ENCODE measurements at regions not wholly inside any gene's neighbourhood (a gene's known extent, or its start where the extent isn't known, plus 50 kb on each side); places are given as distances from the start of the nearest gene placed in this dataset.
"Not testable (repeated sequence)": the region's sequence is repeated elsewhere in the genome, so short reads cannot be mapped to it uniquely, and the experiment has no call there.

GRCh38 chr6:144659202-144660182 is 374.4 kb downstream of the UTRN start:
- DNase-seq = peak; percentile 38

DNA sequence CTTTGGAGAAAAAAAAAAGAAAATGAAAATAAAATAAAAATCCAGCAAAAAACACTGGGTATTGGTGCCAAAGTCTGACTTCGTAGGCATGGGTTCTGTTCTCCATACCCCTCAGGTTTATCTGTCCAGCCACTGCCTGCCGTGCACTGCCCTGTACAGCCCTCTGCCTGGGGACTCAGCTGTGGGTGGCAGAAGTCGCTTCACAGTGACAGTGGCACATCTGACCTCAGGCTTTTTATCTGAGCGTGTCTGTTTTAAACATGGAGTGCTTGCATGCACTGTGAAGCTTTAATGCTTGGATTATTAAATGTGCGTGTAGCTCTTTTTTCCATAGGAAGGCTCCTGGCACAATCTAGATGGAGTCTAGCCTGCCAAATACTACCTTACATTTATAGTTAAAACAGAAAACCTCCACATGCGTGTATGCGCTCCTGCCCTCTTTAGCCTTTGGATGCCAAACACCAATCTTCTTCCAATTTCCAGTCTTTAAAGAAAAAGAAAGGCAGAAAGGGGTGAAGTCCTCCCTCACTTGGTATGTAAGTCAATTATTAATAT is 375.5 kb downstream of the UTRN start:
- no peak for DNase-seq

- peak; percentile 40 for DNase-seq
Measured at GRCh38 chr6:144661116-144661806, 376.1 kb downstream of the UTRN start.

- DNase-seq = peak; percentile 16
Measured at GRCh38 chr6:144662812-144663365, 377.8 kb downstream of the UTRN start.

GRCh38 chr6:144664281-144664680 is 379.1 kb downstream of the UTRN start:
- no peak for DNase-seq

GRCh38 chr6:144664947-144665346 is 379.8 kb downstream of the UTRN start:
- no peak for DNase-seq

DNA sequence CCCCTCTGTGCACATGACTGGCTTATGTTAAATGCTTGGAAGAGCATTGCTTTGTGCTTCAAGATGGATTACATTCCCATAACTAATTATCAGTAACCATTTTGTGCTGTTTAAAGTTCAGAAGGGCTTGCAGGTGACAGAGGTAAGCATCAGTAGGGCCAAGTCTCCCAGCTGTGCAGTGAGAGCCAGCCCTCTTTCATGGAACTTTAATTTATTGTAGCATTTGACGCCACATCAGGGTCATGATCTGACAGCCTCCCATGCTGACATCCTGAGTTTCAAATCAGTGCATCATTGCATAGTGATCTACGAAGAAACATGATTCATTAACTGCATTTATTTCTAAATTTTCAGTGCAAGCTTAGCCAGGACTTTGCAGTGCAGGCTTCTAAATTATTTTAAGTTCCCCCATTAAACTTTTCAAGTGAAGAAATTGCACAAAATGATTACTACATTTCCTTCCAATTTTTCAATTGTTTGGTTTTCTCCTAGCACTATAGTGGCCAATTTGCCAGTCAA is 380.9 kb downstream of the UTRN start:
- DNase-seq = no peak

- DNase-seq = no peak
Measured at GRCh38 chr6:144666781-144667180, 381.6 kb downstream of the UTRN start.

DNA sequence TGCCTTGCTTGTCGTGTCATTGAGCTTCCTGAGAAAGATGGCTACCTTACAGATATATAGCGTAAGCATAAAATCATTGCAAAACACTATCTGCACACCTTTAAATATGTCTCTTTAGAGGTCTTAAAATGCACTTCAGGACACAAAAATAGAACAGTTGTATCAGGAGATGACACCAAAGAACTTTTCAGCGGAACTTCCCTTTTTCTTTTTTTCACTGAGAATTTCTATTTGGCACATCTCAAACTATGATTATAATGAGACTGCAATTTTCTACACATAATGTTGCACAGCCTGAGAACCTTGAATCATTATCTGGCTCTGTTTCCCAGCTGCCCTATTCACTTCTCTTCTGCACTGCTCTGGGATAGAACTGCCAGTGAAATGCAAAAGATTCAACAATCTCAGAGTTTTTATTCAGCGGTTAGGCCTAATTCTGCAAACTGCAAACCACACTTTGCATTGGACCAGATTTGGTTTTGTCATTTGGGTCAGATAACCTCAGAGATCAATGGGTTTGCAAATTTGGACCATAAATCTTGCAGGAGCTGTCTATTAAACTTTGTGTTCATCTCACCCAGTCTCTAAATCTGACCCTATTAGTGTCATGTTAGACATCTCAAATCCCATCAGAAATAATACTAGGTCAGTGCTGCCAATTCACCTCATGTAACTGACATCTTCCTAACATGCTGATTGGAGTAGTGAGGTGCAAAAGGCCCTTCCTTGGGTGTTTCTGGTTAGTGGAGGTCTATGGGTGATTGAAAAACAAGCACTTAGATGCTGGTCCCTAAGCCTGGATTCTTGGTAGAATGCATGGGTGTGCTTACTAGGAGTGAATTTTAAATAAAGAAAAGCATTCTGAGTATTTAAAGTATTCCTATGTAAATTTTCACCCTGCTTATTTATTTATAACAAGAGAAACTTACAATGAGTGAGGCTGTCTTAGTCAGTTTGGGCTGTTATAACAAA is 382.7 kb downstream of the UTRN start:
- no peak for DNase-seq

DNA sequence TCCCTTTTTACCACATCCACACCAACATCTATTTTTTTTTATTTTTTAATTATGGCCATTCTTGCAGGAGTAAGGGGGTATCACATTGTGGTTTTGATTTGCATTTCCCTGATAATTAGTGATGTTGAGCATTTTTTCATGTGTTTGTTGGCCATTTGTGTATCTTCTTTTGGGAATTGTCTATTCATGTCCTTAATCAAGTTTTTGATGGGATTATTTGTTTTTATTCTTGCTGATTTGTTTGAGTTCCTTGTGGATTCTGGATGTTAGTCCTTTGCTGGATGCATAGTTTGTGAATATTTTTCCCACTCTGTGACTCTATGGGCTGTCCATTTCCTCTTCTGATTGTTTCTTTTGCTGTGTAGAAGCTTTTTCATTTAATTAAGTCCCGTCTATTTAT is 385.1 kb downstream of the UTRN start:
- DNase-seq = not testable (repeated sequence)

- no peak for DNase-seq
Measured at GRCh38 chr6:144673807-144674206, 388.7 kb downstream of the UTRN start.

DNA sequence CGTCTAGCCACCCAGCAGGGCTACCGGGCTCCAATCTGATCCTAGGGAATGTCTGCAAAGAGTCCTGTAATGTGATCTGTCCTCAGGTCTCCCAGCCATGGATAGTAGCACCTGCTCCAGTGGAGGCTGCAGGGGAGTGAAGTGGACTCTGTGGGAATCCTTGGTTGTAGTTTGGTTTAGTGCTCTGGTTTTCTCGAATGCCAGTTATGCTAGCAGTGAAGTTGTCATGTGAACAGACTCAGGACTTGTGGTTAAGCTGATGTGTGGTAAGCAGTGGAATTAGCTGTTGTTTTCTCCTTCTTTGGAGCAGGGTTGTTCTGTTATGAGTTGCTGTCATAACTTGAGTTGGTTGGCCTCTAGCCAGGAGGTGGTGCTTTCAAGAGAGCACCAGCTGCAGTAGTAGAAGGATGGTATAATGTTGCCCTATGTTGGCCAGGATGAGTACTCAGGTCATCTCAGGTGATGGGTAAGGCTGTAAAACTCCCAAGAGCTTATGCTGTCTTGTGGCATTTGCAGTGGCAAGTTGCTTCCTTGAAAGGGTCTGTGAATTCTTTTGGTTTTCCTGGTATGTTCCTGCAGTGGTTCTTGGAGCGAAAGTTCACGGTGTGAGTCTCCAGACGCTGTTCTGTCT is 390.2 kb downstream of the UTRN start:
- peak; percentile 85 for DNase-seq

- DNase-seq = not testable (repeated sequence)
Measured at GRCh38 chr6:144676310-144676709, 391.2 kb downstream of the UTRN start.

DNA sequence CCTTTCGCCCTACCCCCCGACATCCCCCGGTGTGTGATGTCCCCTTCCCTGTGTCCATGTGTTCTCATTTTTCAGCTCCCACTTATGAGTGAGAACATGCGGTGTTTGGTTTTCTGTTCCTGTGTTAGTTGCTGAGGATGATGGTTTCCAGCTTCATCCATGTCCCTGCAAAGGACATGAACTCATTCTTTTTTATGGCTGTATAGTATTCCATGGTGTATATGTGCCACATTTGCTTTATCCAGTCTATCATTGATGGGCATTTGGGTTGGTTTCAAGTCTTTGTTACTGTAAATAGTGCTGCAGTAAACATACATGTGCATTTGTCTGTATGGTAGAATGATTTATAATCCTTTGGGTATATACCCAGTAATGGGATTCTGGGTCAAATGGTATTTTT is 392.1 kb downstream of the UTRN start:
- DNase-seq = not testable (repeated sequence)

GRCh38 chr6:144678844-144679243 is 393.7 kb downstream of the UTRN start:
- DNase-seq = peak; percentile 66

DNA sequence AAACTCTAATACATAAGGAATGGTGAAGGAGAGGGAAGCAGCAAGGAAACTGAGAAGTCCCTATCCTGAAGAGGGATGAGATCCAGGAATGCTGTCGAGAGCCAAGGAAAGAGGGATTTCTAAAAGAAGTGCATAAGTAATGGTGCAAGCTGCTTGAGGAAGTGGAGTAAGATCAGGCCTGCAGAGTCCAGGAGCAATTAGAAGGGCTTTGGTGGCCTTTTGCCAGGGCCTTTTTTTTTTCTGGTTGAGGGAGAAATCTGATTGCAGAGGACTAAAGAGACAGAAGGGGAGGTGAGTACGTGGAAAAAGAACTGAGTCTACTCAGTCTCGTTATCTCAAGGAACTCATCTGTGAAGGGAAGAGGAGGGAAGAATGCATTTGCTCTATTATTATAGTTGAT is 396.2 kb downstream of the UTRN start:
- DNase-seq = no peak

DNA sequence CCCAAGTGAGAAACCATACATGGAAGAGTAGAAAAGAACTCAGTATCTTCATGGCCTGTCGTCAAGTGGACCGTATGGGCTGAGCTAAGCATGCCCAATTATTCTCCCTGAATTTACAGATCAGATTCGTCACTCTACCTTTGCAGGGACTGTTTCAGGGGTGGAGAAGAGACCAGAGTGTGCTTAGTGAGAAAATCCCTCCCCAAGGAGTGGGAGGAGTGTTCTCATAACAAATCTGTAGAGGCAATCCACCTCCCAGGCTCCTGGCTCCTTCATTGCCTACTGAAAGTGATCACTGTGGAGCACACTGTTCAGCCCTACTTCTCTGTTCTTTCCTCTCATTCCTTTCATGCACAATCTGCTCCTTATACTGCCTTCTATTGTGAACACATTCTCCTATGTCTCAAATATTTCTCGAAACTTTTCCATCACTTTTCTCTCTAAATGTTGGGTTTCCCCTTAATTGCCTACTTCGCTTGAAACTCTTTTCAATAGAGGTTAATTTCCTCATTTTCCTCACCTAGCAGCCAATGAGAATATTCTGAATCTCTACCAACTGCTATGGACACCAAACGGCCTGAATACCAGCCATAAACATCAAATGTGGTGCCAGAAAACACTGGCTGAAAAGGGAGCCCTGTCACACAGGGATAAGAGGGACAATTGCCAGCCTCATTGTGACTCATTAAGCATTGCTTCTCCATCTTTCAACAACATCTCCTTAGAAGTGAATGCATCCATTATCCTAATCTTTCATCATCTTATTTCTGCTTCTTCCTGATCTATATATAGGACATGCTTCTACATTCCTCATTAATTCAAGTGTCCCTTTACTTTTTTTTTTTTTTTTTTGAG is 398.3 kb downstream of the UTRN start:
- DNase-seq = peak; percentile 52

GRCh38 chr6:144688713-144689112 is 403.6 kb downstream of the UTRN start:
- DNase-seq = no peak

GRCh38 chr6:144689503-144690040 is 404.4 kb downstream of the UTRN start:
- no peak for DNase-seq

DNA sequence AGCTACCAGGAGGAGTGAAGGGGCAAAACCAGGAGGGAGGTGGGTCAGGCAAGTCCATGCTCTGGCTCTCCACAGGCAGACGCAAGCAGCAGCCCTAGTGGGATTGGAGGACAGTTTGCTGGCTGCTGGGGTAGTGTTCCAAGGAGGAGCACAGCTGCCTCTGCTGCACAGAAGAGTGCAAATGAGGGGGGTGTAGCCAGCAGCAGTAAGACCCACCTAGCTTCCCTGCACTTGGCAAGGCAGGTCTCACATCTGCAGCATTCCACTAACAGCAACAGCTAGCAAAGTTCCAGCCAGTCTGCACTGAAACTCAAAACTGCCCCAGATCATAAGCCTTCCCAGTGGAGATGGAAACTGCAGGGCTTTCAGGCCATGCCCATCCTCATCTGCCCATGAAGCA is 405.0 kb downstream of the UTRN start:
- DNase-seq = no peak

Data from fibroblast of skin of scalp (primary cell).